ENCODE measurements at regions not wholly inside any gene's neighbourhood (a gene's known extent, or its start where the extent isn't known, plus 50 kb on each side); places are given as distances from the start of the nearest gene placed in this dataset.

- TF ChIP-seq CTCF (optimal IDR thresholded peaks at IDR 0.05 in 1 of 3, IDR thresholded peaks at IDR 0.05 in 1 of 3, conservative IDR thresholded peaks at IDR 0.05 in 1 of 3; ENCODE audit: extremely low read depth in 1 of 3, insufficient read depth in 2 of 3, low read length in 3 of 3) (no peak), EZH2 (IDR thresholded peaks at IDR 0.05; ENCODE audit: low read length) (no peak)
These were observed 553.4 kb downstream of the SNAPC1 start for GRCh38 chr14:62315631-62316030.

All from keratinocyte (primary cell).